OCI-M2 (cell line): ENCODE measurements at regions not wholly inside any gene's neighbourhood (a gene's known extent, or its start where the extent isn't known, plus 50 kb on each side); places are given as distances from the start of the nearest gene placed in this dataset.
"Not testable (repeated sequence)": the region's sequence is repeated elsewhere in the genome, so short reads cannot be mapped to it uniquely, and the experiment has no call there.

ENCODE experiments used
- DNase-seq: peaks from one replicate; lab custom pipeline; 2025; ENCODE audit not compliant: unreplicated experiment; lab: John Stamatoyannopoulos, UW

DNA sequence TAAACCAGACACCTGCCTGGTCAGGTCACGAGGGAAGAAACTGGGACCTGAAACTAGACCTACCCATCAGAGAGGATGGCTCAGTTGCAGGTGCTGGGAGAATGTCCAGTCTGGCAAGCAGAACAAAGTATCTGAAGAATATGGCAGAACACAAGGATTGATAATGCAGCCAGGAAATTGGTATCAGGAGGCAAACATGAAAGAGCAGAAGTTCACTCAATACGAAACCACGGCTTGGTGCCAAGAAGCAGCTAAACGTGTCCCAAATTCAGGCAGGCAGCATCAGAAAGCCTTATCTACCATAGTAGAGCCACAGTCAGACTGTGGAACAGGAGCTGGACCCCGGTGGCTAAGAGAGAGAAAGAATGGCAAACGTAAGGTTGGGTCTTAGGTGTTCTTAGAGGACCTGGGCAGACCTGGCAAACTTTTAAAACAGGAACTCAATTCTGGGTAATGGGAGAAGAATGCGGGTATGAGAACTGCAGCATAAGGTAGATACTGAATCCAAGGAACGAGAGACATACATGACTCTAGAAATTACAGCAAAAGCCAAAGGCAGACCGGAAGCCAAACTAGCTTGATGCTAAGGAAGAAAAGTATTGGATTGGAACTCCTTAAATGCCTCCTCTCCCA, 169.0 kb upstream of the NECTIN3 start:
- DNase-seq, result no peak

- no peak for DNase-seq
These were observed 167.7 kb upstream of the NECTIN3 start for GRCh38 chr3:110903771-110904519.

DNA sequence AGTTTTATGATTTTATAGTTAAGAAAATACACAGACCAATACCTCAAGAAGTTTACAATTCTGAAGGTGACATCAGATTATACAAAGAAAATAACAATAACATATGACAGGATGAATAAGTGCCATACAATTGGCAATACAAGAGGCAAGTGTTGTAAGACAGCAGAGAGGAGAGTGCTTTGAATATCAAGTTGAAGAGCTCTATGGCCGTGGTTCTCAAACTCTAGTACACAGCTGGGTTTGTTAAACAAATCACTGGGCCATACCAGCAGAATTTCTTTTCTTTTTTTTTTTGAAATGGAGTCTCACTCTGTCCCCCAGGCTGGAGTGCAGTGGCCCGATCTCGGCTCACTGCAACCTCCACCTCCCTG, 167.1 kb upstream of the NECTIN3 start:
- DNase-seq, result no peak

GRCh38 chr3:110905121-110905520, 166.5 kb upstream of the NECTIN3 start:
- DNase-seq, result no peak

- no peak for DNase-seq
These were observed 161.8 kb upstream of the NECTIN3 start for GRCh38 chr3:110909839-110910238.

GRCh38 chr3:110910346-110910955, 161.2 kb upstream of the NECTIN3 start:
- DNase-seq, result no peak

GRCh38 chr3:110918963-110919362, 152.7 kb upstream of the NECTIN3 start:
- no peak for DNase-seq

DNA sequence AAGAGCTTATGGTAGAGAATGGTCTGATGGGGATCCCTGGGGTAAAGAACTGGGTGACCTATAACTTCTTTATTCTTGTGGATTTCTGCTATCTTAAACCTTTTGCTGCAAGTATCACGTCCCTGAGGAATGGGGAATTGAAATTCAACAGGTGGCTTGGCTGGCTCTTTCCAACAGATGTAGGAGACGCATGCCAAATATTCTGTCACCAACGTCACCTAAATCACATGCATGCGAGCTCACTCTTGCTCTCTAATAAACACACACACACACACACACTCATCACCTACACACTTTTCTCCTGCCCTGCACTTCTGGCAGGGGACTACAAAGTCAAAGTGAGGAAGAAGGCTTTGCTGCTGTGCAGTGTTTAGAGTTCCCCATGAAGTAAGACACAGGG, 145.8 kb upstream of the NECTIN3 start:
- no peak for DNase-seq

DNA sequence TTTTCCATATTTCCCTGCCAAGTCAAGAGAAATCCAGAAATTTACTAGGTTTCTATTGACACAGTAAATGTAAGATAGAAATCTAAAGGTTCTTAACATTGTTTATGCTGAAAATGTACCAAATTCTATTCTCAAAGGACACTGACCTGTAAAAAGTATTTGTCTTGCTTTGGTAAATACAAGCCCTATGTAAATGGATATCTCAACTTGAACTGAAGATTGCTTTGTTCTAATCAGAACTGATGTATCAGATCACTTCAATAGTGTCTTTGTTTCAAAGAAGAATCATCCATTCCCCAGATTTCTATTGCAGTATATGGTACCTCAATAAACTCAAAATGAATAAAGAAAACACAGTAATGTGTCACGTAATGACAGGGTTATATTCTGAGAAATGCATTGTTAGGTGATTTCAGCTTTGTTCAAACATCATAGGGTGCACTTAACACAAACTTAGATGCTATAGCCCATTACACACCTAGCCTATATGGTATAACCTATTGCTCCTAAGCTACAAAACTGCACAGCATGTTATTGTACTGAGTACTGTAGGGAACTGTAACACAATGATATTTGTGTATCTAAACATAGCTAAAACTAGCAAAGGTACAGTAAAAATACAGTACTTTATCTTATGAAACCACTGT, 143.5 kb upstream of the NECTIN3 start:
- no peak for DNase-seq

GRCh38 chr3:110929816-110930215, 141.8 kb upstream of the NECTIN3 start:
- DNase-seq, result no peak

DNA sequence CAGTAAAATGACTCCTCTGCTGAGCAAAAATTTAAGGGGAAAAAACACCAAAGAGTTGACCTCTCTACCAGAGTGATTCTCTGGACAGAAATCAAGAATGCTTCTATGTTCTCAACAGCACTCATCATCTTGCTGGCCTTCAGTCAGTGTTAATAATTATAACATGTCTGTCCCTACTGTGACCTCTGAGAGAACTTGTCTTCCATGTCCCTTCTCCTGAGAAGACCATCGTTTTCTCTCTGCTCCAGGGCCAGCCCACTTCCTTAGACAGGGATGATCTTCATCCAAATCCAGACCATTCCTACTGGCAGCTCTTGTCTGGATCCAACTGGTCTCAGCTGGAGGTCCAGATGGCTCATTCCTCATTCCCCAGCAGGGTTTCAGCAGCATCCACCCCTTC, 139.0 kb upstream of the NECTIN3 start:
- no peak for DNase-seq

- no peak for DNase-seq
These were observed 137.7 kb upstream of the NECTIN3 start for GRCh38 chr3:110933821-110934426.

GRCh38 chr3:110938629-110939028, 133.0 kb upstream of the NECTIN3 start:
- no peak for DNase-seq

DNA sequence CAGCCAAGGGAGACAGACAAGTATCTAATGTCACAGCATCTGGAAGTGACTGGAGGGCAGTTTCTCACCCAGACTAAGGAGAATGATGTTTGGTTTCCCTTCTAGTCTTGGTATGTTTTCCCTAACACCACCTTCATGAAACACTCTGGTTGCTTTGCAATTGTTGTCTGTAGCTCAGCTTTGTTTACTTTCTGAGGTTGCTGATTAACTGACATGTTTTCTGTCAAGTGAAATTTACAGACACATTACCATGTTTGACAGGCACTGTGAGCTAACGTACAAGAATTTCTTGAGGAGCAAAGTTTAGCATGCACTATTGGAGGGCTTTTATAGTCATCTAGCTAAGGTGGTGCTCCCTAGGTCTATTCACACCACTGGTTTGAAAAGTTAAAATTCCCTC, 131.6 kb upstream of the NECTIN3 start:
- DNase-seq, result no peak

DNA sequence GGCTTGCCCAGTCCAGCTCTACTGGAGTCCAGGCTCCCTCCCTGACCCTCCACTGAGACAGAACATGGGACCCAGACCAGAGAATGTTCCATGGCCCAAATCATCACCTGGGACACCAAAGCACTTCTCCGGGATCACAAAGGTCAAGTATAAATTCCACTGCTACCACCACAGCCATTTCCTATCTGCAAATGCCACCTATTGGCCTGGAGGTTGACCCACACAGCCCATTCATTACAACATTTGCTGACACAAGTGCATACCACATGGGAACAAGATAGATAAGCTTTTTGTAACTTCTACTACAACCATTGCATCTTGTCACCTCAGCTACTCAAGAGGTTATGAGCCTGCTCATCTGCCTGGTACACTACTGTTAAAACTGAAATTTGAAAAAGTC, 126.8 kb upstream of the NECTIN3 start:
- DNase-seq, result no peak

GRCh38 chr3:110946810-110947209, 124.8 kb upstream of the NECTIN3 start:
- DNase-seq, result no peak

- not testable (repeated sequence) for DNase-seq
These were observed 122.4 kb upstream of the NECTIN3 start for GRCh38 chr3:110949194-110949593.

DNA sequence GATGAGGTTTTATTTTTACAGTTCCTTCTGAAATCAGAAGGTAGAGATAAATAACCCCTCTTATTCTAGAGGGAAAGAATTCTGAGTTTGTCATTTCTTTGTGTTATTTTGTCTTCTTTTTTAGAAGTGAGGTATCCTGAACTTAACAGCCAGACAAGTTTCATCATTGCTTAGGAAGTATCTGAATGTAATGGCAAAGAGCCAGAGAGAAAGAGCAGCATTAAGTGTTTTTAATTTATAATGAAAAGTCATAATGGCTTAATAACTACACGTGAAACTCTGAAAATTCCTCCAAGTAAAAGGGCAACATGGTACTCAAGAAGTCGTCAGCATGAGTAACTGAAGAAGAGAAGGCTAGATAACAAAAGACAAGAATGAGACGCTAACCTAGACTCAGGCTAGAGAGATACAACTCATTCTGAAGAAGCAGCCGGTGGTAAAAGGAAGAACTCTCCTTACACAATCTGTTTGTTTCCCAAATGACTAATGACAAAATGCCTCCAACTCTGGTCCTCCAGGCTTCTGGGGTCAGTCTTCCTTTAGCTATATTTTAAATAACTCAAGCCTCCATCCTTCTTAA, 116.2 kb upstream of the NECTIN3 start:
- DNase-seq, result no peak

DNA sequence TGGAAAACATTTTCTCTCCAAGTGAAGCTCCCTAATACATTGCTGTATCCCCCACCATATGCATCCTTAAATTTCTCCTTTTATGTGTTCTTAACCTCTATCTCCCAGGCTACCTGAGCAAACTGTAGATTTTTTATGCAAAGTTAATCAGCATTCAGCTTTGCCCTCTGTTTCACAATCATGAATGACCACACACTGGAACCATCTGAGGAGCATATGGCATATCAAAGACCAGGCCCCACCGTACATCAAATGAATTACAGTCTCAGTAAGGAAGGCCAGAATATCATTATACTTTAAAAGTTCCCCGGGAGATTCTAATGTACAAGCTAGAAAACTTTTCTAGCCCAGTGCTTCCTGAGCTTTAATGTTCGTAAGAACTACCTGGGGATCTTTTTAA, 115.5 kb upstream of the NECTIN3 start:
- no peak for DNase-seq

DNA sequence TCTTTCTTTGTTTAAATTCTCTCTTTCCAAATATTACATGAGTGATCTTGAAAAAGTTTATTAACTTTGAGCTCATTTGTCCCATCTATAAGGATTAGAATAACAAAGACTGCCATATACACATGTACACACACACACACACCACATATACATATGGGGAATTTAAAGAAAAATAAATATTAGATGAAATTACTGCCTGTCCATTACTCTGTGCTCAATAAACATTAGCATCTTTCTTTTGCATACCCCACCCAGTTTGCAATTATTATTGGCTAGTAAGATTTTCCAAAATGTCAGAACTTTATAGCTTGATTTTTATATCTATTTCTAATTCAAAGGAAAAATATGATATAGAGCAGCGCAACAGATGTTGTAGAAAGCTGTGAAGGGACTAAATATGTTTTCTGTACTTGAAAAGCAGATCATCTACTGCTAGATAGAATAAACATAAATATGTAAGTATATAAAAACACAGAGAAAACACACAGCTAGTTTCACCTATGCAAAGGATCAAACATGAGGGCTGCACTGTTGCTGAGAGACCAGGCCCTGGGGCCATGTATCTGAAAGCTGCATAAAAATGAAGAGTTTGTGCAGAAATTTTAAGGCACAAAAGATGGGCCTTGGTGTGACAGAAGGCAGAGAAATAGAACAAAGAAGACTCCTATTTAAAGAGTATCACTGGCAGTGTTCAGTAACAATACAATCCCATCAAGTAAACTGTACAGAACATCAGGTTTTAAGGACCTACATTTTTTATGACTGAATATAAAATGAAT, 114.2 kb upstream of the NECTIN3 start:
- no peak for DNase-seq
